ENCODE measurements at regions not wholly inside any gene's neighbourhood (a gene's known extent, or its start where the extent isn't known, plus 50 kb on each side); places are given as distances from the start of the nearest gene placed in this dataset.

DNA sequence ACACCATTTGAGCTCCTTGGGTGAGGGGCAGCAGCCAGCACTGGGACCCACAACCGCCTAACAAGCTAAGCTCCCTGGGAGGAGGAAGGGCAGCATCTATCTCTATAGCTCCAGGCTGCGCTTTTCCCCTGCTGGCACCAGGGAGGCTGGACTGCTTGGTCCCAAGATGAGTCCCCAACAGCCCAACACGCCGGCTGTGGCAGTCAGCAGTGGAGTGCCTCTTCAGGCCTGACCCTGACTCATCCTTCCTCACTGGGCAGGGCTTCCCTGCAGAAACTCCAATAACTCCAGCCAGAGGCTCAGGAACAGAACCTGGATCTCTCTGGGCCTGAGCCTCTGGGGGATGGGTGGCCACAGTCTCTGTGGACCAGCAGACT is 113.7 kb upstream of the ADAMTS16 start:
- H3K4me1 Mint-ChIP-seq (ENCODE audit: low read depth, unreplicated experiment): no peaks in the 10 kb centered on the region
- H3K36me3 Mint-ChIP-seq (ENCODE audit: unreplicated experiment): no peaks in the 10 kb centered on the region
- peaks cover 2% of the 10 kb centered on the region for H3K27me3 Mint-ChIP-seq (ENCODE audit: unreplicated experiment)
- TF ChIP-seq, protein P1, sequence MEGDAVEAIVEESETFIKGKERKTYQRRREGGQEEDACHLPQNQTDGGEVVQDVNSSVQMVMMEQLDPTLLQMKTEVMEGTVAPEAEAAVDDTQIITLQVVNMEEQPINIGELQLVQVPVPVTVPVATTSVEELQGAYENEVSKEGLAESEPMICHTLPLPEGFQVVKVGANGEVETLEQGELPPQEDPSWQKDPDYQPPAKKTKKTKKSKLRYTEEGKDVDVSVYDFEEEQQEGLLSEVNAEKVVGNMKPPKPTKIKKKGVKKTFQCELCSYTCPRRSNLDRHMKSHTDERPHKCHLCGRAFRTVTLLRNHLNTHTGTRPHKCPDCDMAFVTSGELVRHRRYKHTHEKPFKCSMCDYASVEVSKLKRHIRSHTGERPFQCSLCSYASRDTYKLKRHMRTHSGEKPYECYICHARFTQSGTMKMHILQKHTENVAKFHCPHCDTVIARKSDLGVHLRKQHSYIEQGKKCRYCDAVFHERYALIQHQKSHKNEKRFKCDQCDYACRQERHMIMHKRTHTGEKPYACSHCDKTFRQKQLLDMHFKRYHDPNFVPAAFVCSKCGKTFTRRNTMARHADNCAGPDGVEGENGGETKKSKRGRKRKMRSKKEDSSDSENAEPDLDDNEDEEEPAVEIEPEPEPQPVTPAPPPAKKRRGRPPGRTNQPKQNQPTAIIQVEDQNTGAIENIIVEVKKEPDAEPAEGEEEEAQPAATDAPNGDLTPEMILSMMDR (IDR thresholded peaks at IDR 0.05; ENCODE audit: partially characterized antibody, unreplicated experiment): no peak
- H3K4me3 Mint-ChIP-seq (ENCODE audit: unreplicated experiment): no peak overlapping the region
- H3K9me3 Mint-ChIP-seq (ENCODE audit: unreplicated experiment): no peaks in the 10 kb centered on the region
- no peak for DNase-seq
- H3K27ac Mint-ChIP-seq (ENCODE audit: unreplicated experiment): no peak overlapping the region

DNA sequence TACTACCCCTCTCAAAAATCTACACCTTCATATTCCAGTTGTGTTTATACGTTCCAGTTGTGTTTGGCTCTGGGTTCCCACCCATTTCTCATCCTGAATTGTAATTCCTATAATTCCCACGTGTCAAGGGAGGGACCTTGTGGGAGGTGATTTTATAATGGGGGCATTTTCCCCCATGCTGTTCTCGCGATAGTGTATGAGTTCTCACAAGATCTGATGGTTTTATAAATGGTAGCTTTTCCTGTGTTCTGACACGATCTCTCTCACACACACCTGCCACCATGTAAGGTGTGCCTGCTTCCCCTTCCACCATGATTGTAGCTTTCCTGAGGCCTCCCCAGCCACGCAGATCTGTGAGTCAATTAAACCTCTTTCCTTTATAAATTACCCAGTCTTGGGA is 108.5 kb upstream of the ADAMTS16 start:
- no peak overlapping the region for H3K4me3 Mint-ChIP-seq (ENCODE audit: unreplicated experiment)
- no peaks in the 10 kb centered on the region for H3K36me3 Mint-ChIP-seq (ENCODE audit: unreplicated experiment)
- H3K27me3 Mint-ChIP-seq (ENCODE audit: unreplicated experiment): peaks cover 3% of the 10 kb centered on the region
- no peaks in the 10 kb centered on the region for H3K9me3 Mint-ChIP-seq (ENCODE audit: unreplicated experiment)
- no peaks in the 10 kb centered on the region for H3K4me1 Mint-ChIP-seq (ENCODE audit: low read depth, unreplicated experiment)
- no peak overlapping the region for H3K27ac Mint-ChIP-seq (ENCODE audit: unreplicated experiment)
- DNase-seq: no peak
- TF ChIP-seq, protein P1 (IDR thresholded peaks at IDR 0.05; ENCODE audit: partially characterized antibody, unreplicated experiment): no peak

DNA sequence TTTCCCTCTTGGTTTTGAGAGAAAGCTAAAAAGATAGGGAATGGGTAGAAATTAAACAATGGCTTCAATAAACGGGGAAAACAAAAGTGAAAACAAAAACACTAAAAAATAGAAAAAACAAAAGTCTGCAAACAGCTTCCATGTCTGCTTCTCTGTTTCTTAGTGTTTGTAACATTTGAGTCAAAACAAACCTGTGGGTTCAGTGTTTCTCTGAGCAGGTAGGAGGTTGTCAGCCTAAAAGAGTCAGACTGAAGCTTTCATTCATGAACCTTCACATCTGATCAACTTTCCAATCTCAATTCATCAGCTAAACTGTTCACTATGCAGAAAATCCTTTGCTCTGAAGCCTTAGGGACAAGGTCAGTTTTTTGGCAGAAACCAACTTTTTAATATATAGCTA is 102.5 kb upstream of the ADAMTS16 start:
- Mint-ChIP-seq H3K36me3 (ENCODE audit: unreplicated experiment) (no peaks in the 10 kb centered on the region), H3K27ac (ENCODE audit: unreplicated experiment) (no peak overlapping the region), H3K4me1 (ENCODE audit: low read depth, unreplicated experiment) (no peaks in the 10 kb centered on the region), H3K27me3 (ENCODE audit: unreplicated experiment) (peaks cover 3% of the 10 kb centered on the region), H3K4me3 (ENCODE audit: unreplicated experiment) (no peak overlapping the region), H3K9me3 (ENCODE audit: unreplicated experiment) (no peaks in the 10 kb centered on the region)
- TF ChIP-seq, protein P1 (IDR thresholded peaks at IDR 0.05; ENCODE audit: partially characterized antibody, unreplicated experiment): no peak
- no peak for DNase-seq

DNA sequence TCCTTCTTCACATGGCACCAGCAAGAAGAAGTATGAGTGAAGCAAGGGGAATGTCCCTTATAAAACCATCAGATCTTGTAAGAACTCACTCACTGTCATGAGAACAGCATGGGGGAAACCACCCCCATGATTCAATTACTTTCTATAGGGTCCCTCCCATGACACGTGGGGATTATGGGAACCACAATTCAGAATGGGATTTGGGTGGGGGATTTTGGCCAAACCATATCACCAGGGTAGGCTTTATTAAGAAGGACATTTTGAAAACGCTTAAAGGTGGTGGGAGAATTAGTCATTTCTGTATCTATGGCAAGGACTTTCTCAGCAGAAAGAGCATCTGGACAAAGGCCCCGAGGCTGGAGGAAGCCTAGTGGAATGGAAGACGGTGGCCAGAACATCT is 100.2 kb upstream of the ADAMTS16 start:
- no peak overlapping the region for H3K27ac Mint-ChIP-seq (ENCODE audit: unreplicated experiment)
- no peaks in the 10 kb centered on the region for H3K4me1 Mint-ChIP-seq (ENCODE audit: low read depth, unreplicated experiment)
- no peak overlapping the region for H3K4me3 Mint-ChIP-seq (ENCODE audit: unreplicated experiment)
- no peaks in the 10 kb centered on the region for H3K27me3 Mint-ChIP-seq (ENCODE audit: unreplicated experiment)
- TF ChIP-seq, protein P1 (IDR thresholded peaks at IDR 0.05; ENCODE audit: partially characterized antibody, unreplicated experiment): no peak
- H3K9me3 Mint-ChIP-seq (ENCODE audit: unreplicated experiment): no peaks in the 10 kb centered on the region
- no peaks in the 10 kb centered on the region for H3K36me3 Mint-ChIP-seq (ENCODE audit: unreplicated experiment)
- DNase-seq: no peak

DNA sequence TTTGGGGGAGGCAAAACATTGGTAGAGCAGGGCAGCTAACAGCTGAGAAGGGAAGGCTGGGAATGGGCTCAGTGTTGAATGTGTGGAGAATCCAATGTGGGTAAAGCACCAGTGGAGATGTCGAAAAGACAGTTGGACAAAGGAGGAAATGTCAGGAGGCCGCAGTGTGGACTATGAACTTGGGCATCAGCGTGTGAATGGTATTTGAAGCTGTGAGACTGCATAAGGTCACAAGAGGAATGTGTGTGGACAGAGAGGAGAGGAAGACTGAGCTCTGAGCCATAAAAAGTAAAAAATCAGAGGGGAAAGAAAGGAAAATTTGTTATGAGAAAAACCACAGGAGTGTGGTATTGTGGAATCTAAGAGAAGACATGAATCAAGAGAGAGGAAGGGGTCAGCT is 99.4 kb upstream of the ADAMTS16 start:
- Mint-ChIP-seq H3K27me3 (ENCODE audit: unreplicated experiment) (no peaks in the 10 kb centered on the region), H3K36me3 (ENCODE audit: unreplicated experiment) (no peaks in the 10 kb centered on the region), H3K27ac (ENCODE audit: unreplicated experiment) (no peak overlapping the region), H3K4me1 (ENCODE audit: low read depth, unreplicated experiment) (no peaks in the 10 kb centered on the region), H3K9me3 (ENCODE audit: unreplicated experiment) (no peaks in the 10 kb centered on the region), H3K4me3 (ENCODE audit: unreplicated experiment) (no peak overlapping the region)
- TF ChIP-seq, protein P1 (IDR thresholded peaks at IDR 0.05; ENCODE audit: partially characterized antibody, unreplicated experiment): no peak
- no peak for DNase-seq

Data from glutamatergic neuron (in vitro differentiated cells).